Activated CD4-positive, alpha-beta T cell treated with anti-CD3 and anti-CD28 coated beads for 4 hours (primary cell): ENCODE measurements at regions not wholly inside any gene's neighbourhood (a gene's known extent, or its start where the extent isn't known, plus 50 kb on each side); places are given as distances from the start of the nearest gene placed in this dataset.

Source experiments
- DNase-seq, 2 donors: peaks; one replicate each; pipeline ENCODE4 v3.0.0-alpha.2; 2020

DNA sequence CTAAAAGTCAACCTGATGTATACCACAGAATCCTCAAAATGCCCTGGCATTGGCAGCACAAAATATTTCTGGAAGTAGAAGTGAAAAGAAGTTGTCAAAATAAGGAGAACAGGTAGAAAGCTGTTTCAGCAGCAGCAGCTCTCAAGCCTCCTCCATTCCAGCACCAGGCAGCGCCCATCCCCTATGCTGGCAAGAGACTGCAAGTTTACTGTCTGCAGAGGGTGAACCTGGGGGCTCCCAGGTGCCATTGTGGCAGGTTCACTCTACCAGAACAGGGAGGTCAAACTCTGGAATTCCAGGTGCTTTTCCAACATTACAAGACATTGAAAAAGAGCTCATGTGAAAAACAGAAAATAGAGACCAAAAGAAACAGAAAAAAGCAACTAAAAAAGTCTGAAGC lies 128.8 kb upstream of the CTTNBP2NL start:
- DNase-seq: no peak

DNA sequence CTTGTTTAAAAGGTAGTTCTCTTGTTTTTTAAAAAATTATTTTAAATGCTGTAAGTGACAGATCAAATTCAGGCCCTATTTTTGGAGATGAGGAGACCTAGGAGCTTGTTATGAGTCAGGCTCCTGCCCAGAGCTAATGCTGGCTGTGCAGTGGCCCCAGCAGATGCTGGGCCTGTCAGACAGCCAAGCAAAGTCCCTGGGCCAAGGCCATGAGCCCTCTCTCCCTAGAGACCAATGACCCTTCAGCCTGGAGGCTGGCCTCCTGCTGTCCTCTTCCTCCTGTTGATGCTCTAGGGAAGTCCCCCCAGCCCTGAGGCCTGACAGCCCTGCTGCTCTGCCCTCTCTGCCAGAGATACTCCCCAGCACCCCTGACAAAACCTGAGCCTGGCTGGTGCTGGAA lies 128.1 kb upstream of the CTTNBP2NL start:
- DNase-seq: no peak

DNA sequence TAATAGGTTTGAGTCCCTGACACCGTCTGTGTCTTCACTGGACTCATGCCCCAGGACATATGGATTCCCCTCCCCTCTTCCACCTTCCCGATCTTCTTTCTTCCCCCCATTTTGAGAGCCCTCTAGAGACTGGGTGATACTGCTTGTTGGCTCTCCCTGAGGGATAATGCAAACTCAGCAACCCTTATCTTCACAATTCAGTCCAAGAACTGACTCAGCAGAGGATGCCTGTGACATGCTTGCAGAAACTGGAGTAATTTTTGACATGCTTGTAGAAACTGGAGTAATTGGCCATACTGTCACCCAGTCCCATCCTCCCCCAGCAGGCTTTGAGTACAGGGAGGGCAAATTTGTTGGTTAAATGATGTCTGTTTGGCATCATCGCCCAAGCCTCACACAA lies 127.6 kb upstream of the CTTNBP2NL start:
- no peak for DNase-seq

DNA sequence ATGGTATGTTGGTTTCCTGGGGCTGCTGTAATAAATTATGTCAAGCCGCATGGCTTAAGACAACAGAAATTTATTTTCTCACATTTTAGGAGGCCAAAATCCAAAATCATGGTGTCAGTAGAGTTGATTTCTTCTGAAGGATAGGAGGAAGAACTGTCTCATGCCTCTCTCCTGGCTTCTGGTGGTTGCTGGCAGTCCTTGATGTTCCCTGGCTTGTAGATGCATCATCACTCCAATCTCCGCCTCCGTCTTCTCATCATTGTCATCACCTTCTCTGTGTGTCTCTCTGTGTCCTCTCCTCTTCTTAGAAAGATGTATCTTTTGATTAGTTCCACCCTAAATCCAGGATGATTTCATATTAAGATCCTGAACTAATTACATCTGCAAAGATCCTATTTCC lies 124.7 kb upstream of the CTTNBP2NL start:
- DNase-seq: no peak

DNA sequence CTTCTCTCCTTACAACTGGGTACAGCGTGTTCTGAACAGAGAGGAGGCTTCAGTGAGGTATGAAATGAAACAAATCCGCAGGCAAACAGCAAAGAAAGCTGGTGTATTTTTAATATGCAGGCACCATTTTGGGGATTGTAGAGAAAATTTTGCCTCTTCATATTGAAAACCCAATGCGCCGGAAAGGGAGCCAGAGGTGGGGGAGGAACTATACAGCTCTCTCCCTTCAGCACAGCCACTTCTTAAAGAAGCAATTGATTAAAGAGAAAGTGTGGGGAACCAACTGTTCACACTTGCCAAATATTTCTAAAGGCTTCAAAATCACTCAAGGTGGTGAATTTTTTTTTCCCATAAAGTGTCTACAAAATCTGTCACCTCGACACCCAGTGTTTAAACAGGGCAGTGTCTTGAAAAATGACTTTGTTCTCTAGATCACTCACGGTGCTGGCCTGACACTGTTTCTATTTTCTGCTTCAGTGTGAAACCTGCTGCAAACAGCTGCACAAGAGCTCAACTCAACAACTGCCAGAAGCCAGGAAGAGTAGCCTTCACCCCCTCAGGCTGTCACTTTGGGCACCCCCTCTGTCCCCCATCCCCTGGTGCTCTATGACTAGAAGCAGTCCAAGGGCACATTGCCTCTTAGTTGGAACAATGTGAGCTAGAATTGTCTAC lies 123.8 kb upstream of the CTTNBP2NL start:
- no peak for DNase-seq

DNA sequence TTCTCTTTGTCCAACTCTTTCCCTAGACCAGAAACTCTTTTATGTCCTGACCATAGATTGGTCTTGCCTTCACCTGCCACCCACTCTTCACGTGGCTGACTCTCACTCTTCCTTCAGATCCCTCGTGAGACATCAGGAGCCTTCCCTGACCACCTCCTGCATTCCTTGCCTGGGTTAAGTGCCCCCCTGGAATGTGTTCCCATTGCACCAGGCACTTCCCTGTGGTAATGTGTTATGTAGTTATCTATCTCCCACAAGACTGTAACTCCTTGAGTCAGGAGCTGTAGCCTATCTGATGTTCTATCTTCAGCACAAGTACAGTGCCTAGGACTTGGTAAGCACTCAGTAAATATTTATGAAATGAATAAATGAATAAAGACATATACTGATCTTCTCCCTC lies 111.2 kb upstream of the CTTNBP2NL start:
- no peak for DNase-seq

DNA sequence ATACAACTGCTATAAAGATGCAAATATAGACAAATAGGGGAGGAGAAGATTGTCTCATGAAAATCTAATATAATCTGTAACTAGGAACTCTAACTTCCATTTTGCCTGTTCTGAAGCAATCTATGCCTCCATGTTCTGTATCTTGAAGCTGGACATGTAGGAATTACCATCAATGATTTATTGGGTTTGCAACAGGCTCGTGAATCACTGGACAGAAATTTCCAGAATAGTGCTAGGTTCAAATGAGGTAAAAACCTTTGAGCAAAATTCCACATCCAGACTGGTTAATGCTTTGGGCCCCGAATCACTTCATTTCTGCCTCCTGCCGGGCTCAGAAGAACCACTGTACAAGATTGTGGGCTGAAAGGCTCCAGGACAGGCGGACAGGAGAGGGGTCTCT lies 110.7 kb upstream of the CTTNBP2NL start:
- no peak for DNase-seq

DNA sequence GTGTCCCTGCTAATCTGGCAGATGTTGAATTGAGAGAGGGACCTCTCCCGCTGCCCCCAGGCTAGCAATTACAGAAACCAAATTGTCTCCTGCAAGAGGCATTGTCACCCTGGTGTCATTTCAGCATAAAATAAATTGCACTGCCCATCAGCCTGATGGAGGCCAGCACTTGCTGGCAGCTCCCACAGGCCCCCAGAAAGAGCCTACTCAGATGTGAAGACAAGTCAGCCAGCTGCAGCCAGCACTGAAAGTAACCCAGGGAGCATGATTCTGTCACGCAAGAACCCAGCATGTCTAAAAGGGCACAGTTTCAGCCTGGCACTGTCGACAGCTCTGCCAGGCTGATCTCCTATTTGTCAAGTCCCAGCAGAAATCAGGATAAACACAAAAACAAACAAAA lies 110.3 kb upstream of the CTTNBP2NL start:
- DNase-seq: no peak

DNA sequence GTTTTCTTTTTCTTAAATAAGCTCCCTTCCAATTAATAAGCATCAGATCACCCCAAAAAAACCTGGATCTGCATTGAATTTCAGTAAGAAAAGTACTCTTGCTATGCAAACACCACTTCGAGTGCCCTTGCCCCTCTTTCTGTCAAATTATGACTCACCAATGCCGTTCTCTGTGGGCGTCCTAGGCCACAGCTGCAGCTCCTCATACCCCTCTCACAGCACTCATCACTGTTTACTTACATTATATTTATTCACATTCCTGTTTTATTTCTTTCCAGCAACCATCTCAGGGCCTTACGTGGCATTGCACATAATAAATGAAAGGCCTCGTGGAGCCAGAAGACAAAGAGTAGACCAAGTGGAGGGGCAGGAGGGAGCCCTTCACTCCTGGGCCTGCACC lies 99.1 kb upstream of the CTTNBP2NL start:
- no peak for DNase-seq

DNA sequence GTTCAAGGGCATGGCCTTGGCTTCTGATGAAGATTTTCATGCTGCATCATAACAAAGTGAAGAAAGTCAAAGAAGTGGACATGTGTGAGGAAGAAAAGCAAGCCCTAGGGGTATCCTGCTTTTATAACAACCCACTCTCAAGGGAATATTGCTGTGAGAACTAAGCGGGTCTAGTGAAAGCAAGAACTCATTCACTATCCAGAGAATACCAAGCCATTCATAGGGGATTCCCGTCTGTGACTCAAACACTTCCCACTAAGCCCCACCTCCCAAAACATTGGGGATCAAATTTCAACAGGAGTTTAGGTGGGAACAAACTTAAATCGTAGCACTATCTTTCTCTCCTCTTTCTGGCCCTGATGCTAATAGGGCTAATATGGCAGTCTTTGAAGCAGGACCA lies 98.5 kb upstream of the CTTNBP2NL start:
- DNase-seq: no peak

DNA sequence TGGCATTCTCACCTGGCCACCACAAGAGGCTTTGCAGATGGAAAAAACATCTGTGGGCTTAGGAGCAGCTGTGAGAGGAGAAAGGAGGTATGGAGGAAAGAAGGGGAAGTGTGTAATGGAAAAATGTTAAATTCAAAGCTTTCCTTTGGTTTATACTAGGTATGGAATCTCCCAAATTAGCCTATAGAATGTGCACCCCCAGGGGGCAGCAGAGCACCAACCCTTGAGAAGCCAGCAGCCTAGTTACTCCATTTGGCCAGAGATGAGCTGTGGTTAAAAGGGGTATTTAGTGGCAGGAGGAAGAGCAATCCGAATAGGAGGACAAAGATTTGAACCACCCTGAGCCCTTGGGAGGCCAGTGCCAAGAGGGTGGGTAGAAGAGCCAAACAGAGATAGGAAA lies 97.5 kb upstream of the CTTNBP2NL start:
- peak in 1 of 2 donors; percentile 2 for DNase-seq

DNA sequence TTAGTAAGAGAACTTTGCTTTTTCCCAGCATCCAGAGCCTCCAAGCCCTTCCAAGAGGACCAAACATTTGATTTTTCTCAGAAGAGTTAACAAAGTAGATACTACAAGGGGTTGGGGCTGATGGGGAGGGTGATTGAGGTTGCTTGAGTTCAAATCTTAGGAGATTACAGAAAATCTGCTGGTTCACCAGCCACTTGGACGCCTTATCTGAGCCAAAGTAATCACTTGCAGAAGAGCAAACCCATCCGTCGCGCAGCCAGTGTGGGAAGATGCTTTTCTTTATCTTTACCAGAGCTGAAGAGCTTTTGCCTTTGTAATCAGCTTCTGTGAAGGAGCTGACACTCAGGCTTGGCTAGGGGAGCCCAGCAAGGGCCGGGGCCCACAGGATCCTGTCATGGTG lies 91.9 kb upstream of the CTTNBP2NL start:
- no peak for DNase-seq

DNA sequence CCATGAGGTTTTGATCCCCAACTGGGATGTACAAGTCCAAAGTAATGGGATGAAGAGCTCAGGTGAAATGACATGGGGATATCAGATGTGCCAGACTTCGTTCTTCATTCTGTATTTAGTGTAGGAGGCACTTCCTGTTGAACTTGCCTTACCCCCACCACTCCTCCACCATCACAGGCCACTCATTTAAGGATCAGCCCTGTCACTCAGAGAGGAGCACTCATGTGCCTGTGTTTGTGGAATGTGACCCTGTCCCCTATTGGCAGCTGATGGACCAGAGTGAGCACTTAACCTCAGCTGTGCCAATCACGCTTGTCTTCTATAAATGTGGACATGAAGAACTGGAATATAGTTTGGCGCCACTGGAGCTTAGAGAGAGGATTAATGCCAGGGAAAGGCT lies 91.4 kb upstream of the CTTNBP2NL start:
- no peak for DNase-seq

DNA sequence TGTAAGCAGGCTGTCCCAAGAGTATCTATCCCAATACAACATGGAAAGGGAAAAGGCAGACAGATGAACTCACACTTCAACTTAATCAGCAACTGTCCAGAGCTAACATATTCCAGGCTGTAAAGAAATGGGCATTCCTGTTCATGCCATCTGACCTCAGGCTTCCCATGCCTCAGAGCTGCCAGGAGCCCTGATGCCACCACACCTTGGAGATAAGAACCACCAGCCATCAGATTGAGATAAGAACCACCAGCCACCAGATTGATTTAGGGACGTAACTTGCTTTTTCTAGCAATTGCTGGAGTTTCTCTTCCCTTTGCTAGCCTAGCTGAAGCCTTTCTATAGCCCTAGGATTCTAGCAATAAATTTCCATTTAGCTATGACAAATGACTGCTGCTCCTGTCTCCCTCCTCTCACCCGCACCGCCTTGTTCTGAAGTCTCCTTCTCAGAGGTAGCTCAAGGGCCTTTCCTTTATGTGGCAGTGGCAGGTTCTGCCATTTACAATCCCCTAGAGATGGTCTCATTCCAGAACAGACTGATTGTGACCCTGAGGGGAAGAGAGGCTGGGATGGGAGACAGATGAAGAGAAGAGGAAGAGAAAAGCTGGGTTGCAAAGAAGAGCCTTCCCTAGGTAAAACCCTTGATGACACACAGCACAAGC lies 88.0 kb upstream of the CTTNBP2NL start:
- no peak for DNase-seq

DNA sequence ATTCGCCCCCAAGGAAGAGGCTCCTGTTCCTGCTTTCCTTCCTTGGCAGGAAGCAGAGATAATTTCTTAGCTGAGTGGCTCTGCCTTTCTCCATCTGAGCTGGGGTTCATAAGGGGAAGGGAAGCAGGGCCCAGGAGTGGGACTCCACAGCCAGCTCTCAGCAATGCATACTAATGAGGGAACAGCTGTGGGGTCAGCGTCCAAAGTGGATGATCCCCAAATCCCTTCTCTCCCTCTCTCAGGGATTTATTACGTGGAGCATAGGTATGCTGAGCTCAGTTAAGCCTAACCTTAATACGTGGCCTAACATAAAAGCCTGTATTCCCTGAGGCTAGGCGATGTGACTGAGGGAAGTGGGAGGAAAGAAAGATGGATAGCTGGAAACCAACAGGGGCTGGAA lies 87.3 kb upstream of the CTTNBP2NL start:
- DNase-seq: no peak

DNA sequence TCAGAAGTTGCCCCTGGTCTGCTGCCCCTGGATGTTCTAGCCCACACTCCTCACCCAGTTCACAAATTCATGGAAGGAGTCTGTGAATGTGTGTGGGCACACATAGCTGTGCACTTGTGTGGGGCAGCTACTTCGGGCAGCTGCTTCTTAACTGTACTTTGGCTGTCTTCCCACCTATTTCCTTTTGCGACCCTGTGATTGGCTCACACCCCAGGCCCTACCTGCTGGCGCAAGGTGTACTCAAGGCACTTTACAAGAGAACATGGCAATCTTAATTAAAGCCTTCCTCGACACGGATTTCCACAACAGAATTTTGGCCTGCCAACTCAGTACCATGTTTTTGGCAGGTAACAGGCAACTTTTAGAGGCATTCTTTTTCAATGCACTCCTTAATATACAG lies 86.5 kb upstream of the CTTNBP2NL start:
- DNase-seq: no peak

DNA sequence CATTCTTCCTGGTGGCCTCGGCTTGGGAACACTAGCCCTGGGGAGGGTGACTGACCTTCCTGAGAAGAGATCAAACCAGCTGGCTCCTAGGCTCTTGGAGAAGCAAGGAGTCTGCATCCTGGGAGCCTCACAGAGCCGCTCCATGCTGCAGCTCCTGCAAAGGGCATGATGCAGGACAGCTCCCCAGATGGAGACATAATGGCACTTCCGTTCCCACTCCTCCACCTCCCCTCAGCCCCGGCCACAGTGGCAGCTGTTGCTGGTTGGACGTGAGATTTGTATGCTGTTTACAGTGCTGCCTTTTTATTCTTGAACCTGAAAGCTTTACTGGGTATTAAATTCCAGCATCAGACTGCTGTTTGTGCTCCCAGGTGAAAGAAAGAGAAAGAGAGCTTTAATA lies 83.7 kb upstream of the CTTNBP2NL start:
- no peak for DNase-seq

DNA sequence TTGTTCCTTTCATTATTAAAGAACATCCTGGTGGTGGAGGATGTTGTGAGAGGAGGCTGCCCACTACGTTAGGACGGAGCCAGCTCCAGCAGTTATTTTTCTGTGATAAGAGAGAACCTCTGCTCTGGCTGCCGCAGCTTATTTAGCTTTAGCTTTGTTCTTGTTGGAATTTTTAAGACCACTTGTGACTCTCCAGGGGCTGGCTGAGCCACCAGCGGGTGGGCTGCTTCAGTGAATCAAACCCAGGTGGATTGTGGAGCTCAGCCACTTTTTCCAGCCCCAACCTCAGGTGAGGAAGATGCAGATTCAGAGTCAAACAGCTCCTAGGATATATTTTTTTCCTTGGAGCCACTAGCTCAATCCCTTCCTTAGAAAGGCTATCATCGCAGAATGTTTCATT lies 83.1 kb upstream of the CTTNBP2NL start:
- no peak for DNase-seq

DNA sequence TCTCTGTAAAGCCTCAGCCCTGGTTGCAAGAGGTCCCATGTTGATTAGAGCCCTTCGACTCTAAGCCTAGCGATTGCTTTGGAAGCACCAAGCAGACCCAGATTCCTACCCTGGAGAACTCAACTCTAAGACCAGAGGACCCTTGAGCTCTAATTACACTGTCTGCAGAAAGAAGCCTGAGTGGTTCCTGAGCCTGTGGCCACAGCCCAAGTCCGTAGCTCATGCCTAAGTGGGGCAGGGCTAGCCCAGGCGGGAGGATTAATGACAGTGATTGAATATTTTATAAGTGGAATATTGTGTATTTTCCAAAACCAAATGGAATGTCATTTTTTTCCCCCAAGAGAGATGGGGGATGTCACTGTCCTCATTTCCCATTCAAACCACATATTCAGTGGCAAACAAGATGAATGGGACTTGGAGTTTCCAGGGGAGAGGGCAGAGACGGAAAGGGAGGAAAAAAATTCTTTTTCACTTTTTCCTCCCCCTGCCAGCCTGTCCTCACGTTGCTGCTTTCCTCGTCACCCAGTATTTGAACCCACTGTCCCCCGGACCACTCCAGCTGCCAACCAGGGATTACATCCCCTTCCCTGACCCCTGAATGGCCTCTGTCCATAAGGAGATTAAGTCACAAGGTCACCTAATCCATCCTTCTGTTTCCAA lies 79.6 kb upstream of the CTTNBP2NL start:
- DNase-seq: no peak

DNA sequence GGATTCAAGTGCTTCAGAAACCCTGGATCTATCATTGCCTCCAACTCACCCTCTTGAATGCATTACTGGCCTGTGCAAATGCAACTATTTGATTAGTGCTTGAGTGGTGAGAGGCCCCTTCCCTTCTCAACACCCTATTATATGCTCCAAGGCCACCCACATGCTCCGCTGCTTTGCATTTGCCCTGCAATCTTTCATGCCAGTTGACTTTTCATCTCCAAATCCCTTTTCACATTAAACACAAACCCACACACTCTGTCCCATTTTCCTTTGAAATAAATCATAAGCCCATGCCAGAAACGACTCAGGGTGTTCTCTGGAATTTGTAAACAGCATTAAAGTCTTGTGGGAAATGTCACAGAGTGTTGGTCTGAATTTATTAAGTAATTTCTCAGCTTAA lies 78.9 kb upstream of the CTTNBP2NL start:
- no peak for DNase-seq

DNA sequence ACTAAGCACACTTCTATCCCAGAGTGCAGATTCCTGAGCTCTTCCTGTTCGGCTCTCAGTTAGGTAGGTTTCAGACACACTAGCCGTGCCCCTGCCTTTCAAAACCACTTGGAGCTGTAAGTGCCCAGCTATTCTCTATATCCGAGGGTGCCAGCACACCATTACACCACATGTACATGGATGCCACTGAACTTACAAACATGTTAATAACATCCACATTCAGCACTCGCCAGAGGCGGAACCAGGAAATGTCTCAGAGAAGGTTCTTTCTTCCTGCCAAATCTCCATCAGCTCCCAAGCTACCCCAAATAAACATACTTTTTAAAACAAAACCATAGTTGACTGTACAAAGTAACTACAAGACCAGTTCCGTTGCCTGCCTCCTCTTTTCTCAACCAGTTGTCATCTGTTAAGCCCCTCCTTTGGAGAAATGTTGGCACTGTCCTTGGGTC lies 78.4 kb upstream of the CTTNBP2NL start:
- DNase-seq: no peak

DNA sequence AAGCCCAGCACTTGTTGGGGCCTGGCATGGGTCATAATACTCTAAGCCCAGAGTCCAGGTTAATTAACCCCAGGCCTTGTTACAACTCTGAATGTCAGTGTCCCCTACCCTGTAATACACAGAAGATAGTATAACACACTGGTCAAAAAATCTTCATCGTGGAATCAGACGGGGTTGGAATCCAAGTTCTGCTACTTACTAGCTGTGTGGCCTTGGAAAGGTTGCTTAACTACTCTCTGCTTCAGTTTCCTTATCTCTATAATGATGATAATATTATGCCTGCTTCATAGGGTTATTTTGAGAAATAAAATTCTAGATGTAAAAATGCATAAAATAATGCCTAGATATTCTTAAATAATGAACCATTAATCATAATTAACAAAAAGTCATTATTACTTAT lies 77.8 kb upstream of the CTTNBP2NL start:
- DNase-seq: no peak

DNA sequence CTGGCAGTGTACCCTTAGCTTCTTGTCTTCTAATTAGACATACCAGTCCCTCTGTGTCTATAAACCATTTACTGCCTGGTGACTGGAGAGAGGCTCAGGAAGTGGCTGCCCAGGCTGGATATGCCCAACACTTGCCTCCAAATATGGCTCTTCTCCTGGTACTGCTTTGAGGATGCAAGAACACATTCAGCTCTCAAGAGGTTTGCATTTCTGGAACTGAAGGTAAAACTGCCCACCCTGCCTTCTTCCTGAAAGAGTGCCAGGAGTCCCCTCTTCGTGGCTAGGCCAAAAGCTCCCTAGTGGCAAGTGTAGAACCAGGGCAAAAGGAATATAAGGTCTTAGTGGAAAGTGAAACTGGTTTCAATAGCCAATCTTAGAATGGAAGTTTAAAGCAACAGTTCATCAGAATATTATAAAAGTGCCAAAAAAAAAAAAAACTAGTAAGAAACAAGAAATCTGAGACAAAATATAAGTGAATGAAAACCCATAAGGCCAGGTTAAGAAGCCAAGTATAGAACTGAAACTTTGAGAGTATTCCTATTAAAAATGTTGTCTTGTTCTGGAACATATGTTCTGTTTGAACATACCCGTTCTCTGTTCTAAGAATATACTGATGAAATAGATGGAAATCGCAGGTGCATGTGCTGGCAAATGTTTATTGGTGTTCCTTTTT lies 77.2 kb upstream of the CTTNBP2NL start:
- DNase-seq: no peak
